HL-60 (cell line): ENCODE measurements at regions not wholly inside any gene's neighbourhood (a gene's known extent, or its start where the extent isn't known, plus 50 kb on each side); places are given as distances from the start of the nearest gene placed in this dataset.
"Not testable (repeated sequence)": the region's sequence is repeated elsewhere in the genome, so short reads cannot be mapped to it uniquely, and the experiment has no call there.

ENCODE experiments used
- GABPA ChIP-seq: IDR thresholded peaks from 2 replicates; pipeline ENCODE4 v1.6.1; 2012; ENCODE audit warnings: low read depth
- POLR2AphosphoS5 ChIP-seq: IDR thresholded peaks from 2 replicates; pipeline ENCODE4 v1.6.1; 2012; ENCODE audit warnings: low read depth
- TF ChIP-seq, protein P1 (sequence below): IDR thresholded peaks from one replicate; pipeline ENCODE4 v1.5.1; 2011; ENCODE audit warnings: low read length, control low read depth, inconsistent platforms; ENCODE audit not compliant: insufficient read depth
- TF ChIP-seq, protein P2 (sequence below): IDR thresholded peaks from 2 replicates; pipeline ENCODE4 v1.6.1; 2012; ENCODE audit warnings: low read depth; ENCODE audit not compliant: insufficient replicate concordance

DNA sequence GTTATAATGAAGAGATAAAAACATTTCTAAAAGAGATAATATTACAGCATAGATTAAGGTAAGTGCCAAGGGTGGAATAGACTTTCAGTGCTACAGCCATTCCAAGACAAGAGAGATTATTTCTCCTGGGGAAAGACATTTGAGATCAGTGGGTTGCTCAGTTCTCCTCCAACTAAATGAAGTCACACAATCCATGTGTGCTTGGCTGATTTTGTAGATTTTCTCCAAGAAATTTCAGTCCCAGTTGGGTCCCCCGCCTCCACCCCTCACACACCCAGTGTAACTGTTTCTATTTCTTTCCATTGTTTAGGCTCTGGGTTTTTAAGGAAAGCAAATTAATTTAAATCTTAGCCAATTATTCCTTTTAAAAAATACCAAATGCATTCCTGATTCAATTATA, 50.5 kb upstream of the KIF2A start:
- TF ChIP-seq, protein P1, sequence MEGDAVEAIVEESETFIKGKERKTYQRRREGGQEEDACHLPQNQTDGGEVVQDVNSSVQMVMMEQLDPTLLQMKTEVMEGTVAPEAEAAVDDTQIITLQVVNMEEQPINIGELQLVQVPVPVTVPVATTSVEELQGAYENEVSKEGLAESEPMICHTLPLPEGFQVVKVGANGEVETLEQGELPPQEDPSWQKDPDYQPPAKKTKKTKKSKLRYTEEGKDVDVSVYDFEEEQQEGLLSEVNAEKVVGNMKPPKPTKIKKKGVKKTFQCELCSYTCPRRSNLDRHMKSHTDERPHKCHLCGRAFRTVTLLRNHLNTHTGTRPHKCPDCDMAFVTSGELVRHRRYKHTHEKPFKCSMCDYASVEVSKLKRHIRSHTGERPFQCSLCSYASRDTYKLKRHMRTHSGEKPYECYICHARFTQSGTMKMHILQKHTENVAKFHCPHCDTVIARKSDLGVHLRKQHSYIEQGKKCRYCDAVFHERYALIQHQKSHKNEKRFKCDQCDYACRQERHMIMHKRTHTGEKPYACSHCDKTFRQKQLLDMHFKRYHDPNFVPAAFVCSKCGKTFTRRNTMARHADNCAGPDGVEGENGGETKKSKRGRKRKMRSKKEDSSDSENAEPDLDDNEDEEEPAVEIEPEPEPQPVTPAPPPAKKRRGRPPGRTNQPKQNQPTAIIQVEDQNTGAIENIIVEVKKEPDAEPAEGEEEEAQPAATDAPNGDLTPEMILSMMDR, result not testable (repeated sequence)
- TF ChIP-seq, protein P2, sequence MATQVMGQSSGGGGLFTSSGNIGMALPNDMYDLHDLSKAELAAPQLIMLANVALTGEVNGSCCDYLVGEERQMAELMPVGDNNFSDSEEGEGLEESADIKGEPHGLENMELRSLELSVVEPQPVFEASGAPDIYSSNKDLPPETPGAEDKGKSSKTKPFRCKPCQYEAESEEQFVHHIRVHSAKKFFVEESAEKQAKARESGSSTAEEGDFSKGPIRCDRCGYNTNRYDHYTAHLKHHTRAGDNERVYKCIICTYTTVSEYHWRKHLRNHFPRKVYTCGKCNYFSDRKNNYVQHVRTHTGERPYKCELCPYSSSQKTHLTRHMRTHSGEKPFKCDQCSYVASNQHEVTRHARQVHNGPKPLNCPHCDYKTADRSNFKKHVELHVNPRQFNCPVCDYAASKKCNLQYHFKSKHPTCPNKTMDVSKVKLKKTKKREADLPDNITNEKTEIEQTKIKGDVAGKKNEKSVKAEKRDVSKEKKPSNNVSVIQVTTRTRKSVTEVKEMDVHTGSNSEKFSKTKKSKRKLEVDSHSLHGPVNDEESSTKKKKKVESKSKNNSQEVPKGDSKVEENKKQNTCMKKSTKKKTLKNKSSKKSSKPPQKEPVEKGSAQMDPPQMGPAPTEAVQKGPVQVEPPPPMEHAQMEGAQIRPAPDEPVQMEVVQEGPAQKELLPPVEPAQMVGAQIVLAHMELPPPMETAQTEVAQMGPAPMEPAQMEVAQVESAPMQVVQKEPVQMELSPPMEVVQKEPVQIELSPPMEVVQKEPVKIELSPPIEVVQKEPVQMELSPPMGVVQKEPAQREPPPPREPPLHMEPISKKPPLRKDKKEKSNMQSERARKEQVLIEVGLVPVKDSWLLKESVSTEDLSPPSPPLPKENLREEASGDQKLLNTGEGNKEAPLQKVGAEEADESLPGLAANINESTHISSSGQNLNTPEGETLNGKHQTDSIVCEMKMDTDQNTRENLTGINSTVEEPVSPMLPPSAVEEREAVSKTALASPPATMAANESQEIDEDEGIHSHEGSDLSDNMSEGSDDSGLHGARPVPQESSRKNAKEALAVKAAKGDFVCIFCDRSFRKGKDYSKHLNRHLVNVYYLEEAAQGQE, result not testable (repeated sequence)
- TF ChIP-seq POLR2AphosphoS5, GABPA: not testable (repeated sequence)
